HFF-Myc (cell line): ENCODE measurements at regions not wholly inside any gene's neighbourhood (a gene's known extent, or its start where the extent isn't known, plus 50 kb on each side); places are given as distances from the start of the nearest gene placed in this dataset.

Source experiments
- DNase-seq: peaks from one replicate; pipeline ENCODE4 v3.0.0-alpha.2; 2011; ENCODE audit warnings: low read depth; ENCODE audit errors: extremely low read depth
- H3K4me3 ChIP-seq: replicated peaks from 2 replicates; pipeline ENCODE4 v1.5.1; 2011; ENCODE audit warnings: low read depth, mild to moderate bottlenecking, control low read depth, low read length
- TF ChIP-seq, protein P1 (sequence below): IDR thresholded peaks from 2 replicates; pipeline ENCODE4 v1.5.1; 2012; ENCODE audit warnings: mild to moderate bottlenecking, low read depth, low read length, control low read depth; ENCODE audit errors: missing control alignments

- H3K4me3 ChIP-seq = no peak overlapping the region
- no peak for DNase-seq
- TF ChIP-seq, protein P1, sequence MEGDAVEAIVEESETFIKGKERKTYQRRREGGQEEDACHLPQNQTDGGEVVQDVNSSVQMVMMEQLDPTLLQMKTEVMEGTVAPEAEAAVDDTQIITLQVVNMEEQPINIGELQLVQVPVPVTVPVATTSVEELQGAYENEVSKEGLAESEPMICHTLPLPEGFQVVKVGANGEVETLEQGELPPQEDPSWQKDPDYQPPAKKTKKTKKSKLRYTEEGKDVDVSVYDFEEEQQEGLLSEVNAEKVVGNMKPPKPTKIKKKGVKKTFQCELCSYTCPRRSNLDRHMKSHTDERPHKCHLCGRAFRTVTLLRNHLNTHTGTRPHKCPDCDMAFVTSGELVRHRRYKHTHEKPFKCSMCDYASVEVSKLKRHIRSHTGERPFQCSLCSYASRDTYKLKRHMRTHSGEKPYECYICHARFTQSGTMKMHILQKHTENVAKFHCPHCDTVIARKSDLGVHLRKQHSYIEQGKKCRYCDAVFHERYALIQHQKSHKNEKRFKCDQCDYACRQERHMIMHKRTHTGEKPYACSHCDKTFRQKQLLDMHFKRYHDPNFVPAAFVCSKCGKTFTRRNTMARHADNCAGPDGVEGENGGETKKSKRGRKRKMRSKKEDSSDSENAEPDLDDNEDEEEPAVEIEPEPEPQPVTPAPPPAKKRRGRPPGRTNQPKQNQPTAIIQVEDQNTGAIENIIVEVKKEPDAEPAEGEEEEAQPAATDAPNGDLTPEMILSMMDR = no peak
Measured at GRCh38 chr5:33261305-33261704, 179.5 kb upstream of the TARS1 start.

- no peak for DNase-seq
- H3K4me3 ChIP-seq = no peak overlapping the region
- TF ChIP-seq, protein P1 = no peak
Measured at GRCh38 chr5:33261747-33262146, 179.0 kb upstream of the TARS1 start.

GRCh38 chr5:33267801-33268200 is 173.0 kb upstream of the TARS1 start:
- DNase-seq = no peak
- TF ChIP-seq, protein P1 = no peak
- H3K4me3 ChIP-seq = no peak overlapping the region

DNA sequence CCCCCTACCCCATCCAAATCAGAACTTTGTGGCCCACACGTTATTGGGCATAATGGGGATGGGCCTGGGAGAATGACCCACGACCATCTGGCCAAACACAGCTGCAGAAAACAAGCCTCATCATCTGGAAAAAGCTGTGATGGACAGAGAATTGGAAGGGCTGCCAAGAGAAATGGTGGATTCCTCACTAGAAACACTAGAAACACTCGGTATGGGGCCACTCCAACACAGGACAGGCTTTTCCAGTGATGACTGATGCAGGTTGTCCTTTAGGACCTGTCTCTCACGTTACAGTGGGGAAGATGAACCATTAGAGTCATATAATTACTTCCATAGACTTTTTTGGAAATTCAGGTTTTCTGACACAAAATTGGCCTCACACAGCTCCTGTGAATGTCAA is 172.4 kb upstream of the TARS1 start:
- DNase-seq = no peak
- TF ChIP-seq, protein P1 = no peak
- H3K4me3 ChIP-seq = no peak overlapping the region

- TF ChIP-seq, protein P1 = no peak
- DNase-seq = no peak
- H3K4me3 ChIP-seq = no peak overlapping the region
Measured at GRCh38 chr5:33270671-33271070, 170.1 kb upstream of the TARS1 start.

GRCh38 chr5:33271606-33272005 is 169.2 kb upstream of the TARS1 start:
- no peak for DNase-seq
- no peak overlapping the region for H3K4me3 ChIP-seq
- TF ChIP-seq, protein P1 = no peak

- peak; percentile 59 for DNase-seq
- TF ChIP-seq, protein P1 = no peak
- no peak overlapping the region for H3K4me3 ChIP-seq
Measured at GRCh38 chr5:33272288-33272687, 168.5 kb upstream of the TARS1 start.
